Neural cell (in vitro differentiated cells): ENCODE measurements at regions not wholly inside any gene's neighbourhood (a gene's known extent, or its start where the extent isn't known, plus 50 kb on each side); places are given as distances from the start of the nearest gene placed in this dataset.

Experiments
- H2AFZ ChIP-seq: fragments of 200-600, 300-800 bp; sonication (generic), shearing (Covaris generic); 2 replicates; pipeline ENCODE4 v1.6.0; 2014; ENCODE audit warnings: low read depth, mild to moderate bottlenecking, antibody characterized with exemption, low read length, moderate library complexity
- H3F3A ChIP-seq: fragments of 200-600 bp; shearing (Covaris generic); 2 replicates; pipeline ENCODE4 v1.6.1; 2016; ENCODE audit warnings: mild to moderate bottlenecking, moderate library complexity, mixed read lengths, antibody characterized with exemption, low read length; ENCODE audit not compliant: insufficient read depth, poor library complexity, severe bottlenecking
- H3K27ac ChIP-seq: fragments of 200-600, 300-800 bp; sonication (generic), shearing (Covaris generic); 2 replicates; pipeline ENCODE4 v1.5.1; 2014; ENCODE audit warnings: mild to moderate bottlenecking, low read length, moderate library complexity
- H3K27me3 ChIP-seq: fragments of 300-800, 200-600 bp; sonication (generic), shearing (Covaris generic); 2 replicates; pipeline ENCODE4 v1.6.0; 2014; ENCODE audit warnings: mild to moderate bottlenecking, low read depth, low read length, moderate library complexity; ENCODE audit not compliant: insufficient read depth
- H3K36me3 ChIP-seq: fragments of 300-800, 200-600 bp; sonication (generic), shearing (Covaris generic); 2 replicates; pipeline ENCODE4 v1.5.1; 2014; ENCODE audit warnings: mild to moderate bottlenecking, antibody characterized with exemption, low read length, moderate library complexity; ENCODE audit not compliant: insufficient read depth
- H3K4me2 ChIP-seq: fragments of 300-800, 200-600 bp; sonication (generic), shearing (Covaris generic); 2 replicates; pipeline ENCODE4 v1.6.0; 2014; ENCODE audit warnings: mild to moderate bottlenecking, low read length
- H3K4me3 ChIP-seq: fragments of 300-800, 200-600 bp; sonication (generic), shearing (Covaris generic); 2 replicates; pipeline ENCODE4 v1.5.1; 2014; ENCODE audit warnings: mild to moderate bottlenecking, low read length, moderate library complexity
- H3K79me2 ChIP-seq: fragments of 200-600 bp; shearing (Covaris generic); replicated peaks from 2 replicates; pipeline ENCODE4 v1.6.0; 2014; ENCODE audit warnings: mild to moderate bottlenecking, low read length, moderate library complexity; ENCODE audit not compliant: insufficient read depth
- H3K9ac ChIP-seq: fragments of 300-800, 200-600 bp; sonication (generic), shearing (Covaris generic); 2 replicates; pipeline ENCODE4 v1.6.1; 2016; ENCODE audit warnings: mild to moderate bottlenecking, low read length, mixed read lengths
- H3K9me2 ChIP-seq: fragments of 200-600 bp; shearing (Covaris generic); 2 replicates; pipeline ENCODE4 v1.6.1; 2016; ENCODE audit warnings: mild to moderate bottlenecking, low read length, mixed read lengths; ENCODE audit not compliant: insufficient read depth
- H3K9me3 ChIP-seq: fragments of 200-600, 300-800 bp; sonication (generic), shearing (Covaris generic); 2 replicates; pipeline ENCODE4 v1.6.1; 2016; ENCODE audit warnings: mild to moderate bottlenecking, mixed run types, low read length, moderate library complexity, mixed read lengths
- H4K20me1 ChIP-seq: fragments of 200-600 bp; shearing (Covaris generic); 2 replicates; pipeline ENCODE4 v1.6.1; 2016; ENCODE audit warnings: mild to moderate bottlenecking, mixed run types; ENCODE audit not compliant: insufficient read depth
- EP300 ChIP-seq: fragments of 450-650 bp; conservative IDR thresholded peaks from 2 replicates; pipeline ENCODE4 v1.6.1; 2014; ENCODE audit warnings: antibody characterized with exemption, mild to moderate bottlenecking, moderate library complexity; ENCODE audit not compliant: poor library complexity, severe bottlenecking
- EZH2 ChIP-seq: fragments of 200-600, 300-800 bp; shearing (Covaris generic), sonication (generic); IDR thresholded peaks from 2 replicates; pipeline ENCODE4 v1.6.1; 2014; ENCODE audit warnings: antibody characterized with exemption, low read length, borderline replicate concordance, mild to moderate bottlenecking; ENCODE audit not compliant: insufficient read depth, poor library complexity, severe bottlenecking
- MXI1 ChIP-seq: fragments of 450-650 bp; conservative IDR thresholded peaks from 2 replicates; pipeline ENCODE4 v1.6.1; 2014; ENCODE audit warnings: antibody characterized with exemption, mild to moderate bottlenecking; ENCODE audit not compliant: poor library complexity, severe bottlenecking
- POLR2AphosphoS5 ChIP-seq: IDR thresholded peaks from 2 replicates; pipeline ENCODE4 v1.6.1; 2012
- RAD21 ChIP-seq: fragments of 450-650 bp; conservative IDR thresholded peaks from 2 replicates; pipeline ENCODE4 v1.6.1; 2014; ENCODE audit warnings: antibody characterized with exemption, mild to moderate bottlenecking, moderate library complexity
- SMC3 ChIP-seq: fragments of 450-650 bp; conservative IDR thresholded peaks from 2 replicates; pipeline ENCODE4 v1.6.1; 2014; ENCODE audit warnings: antibody characterized with exemption, mild to moderate bottlenecking, moderate library complexity; ENCODE audit not compliant: poor library complexity
- TAF1 ChIP-seq: IDR thresholded peaks from 2 replicates; pipeline ENCODE4 v1.6.1; 2012; ENCODE audit warnings: low read depth
- TF ChIP-seq, protein P1 (sequence below): IDR thresholded peaks from 2 replicates; pipeline ENCODE4 v1.6.1; 2012; ENCODE audit warnings: borderline replicate concordance
- TF ChIP-seq, protein P2 (sequence below): fragments of 450-650 bp; IDR thresholded peaks from 2 replicates; pipeline ENCODE4 v1.5.1; 2014; ENCODE audit warnings: antibody characterized with exemption, mild to moderate bottlenecking, moderate library complexity; ENCODE audit not compliant: poor library complexity, severe bottlenecking

DNA sequence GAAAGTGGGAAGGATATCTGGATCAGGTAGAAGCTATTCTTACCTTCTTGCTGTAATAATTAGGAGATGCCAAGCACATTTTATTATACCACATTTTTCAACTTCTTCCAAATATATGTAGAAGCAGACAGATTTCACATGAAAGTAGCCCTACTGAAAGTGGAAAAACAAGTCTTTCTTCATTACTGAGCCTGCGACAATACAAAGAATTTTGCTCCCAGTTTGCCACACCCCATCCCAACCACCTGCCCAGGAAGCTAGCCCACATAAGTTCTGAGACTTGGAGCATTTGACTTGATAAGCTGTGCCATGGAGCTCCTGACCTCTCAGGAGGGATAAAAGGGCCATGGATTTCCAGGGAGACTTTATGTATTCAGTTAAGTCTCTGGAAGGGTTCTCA lies 249.1 kb upstream of the ADCY2 start:
- Histone ChIP-seq H3K27ac (no peak overlapping the region), H3K27me3 (no peaks in the 10 kb centered on the region), H4K20me1 (no peaks in the 10 kb centered on the region), H2AFZ (no peak overlapping the region), H3K36me3 (no peaks in the 10 kb centered on the region), H3K4me2 (no peak overlapping the region), H3K4me3 (no peak overlapping the region), H3K9me2 (no peaks in the 10 kb centered on the region), H3K9ac (no peak overlapping the region), H3K9me3 (no peaks in the 10 kb centered on the region), H3K79me2 (no peaks in the 10 kb centered on the region), H3F3A (no peaks in the 10 kb centered on the region)
- TF ChIP-seq MXI1 (no peak), EZH2 (no peak)

DNA sequence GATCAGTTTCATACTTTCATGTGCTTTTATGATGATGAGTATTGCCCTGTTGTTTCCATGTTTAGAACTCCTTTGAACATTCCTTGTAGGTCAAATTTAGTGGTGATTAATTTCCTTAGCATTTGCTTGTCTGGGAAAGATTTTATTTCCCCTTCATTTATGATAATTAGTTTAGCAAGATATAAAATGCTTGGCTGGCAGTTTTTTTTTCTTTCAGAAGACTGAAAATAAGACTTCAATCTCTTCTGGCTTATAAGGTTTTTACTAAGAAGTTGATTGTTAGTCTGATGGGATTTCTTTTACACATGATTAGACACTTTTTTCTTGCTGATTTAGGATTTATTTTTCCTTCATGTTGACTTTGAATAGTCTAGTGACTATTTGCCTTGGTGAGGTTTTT lies 238.9 kb upstream of the ADCY2 start:
- Histone ChIP-seq H3K4me3 (no peak overlapping the region), H3K4me2 (no peak overlapping the region), H2AFZ (no peak overlapping the region), H3K27ac (no peak overlapping the region), H3K36me3 (no peaks in the 10 kb centered on the region), H3K9me2 (no peaks in the 10 kb centered on the region), H3K79me2 (no peaks in the 10 kb centered on the region), H3K27me3 (no peaks in the 10 kb centered on the region), H3K9me3 (peaks cover 5% of the 10 kb centered on the region), H3K9ac (no peak overlapping the region), H3F3A (no peaks in the 10 kb centered on the region), H4K20me1 (no peaks in the 10 kb centered on the region)
- no peak for TF ChIP-seq TAF1
- no peak for TF ChIP-seq RAD21
- TF ChIP-seq EP300 = no peak
- TF ChIP-seq EZH2 = no peak
- TF ChIP-seq, protein P1, sequence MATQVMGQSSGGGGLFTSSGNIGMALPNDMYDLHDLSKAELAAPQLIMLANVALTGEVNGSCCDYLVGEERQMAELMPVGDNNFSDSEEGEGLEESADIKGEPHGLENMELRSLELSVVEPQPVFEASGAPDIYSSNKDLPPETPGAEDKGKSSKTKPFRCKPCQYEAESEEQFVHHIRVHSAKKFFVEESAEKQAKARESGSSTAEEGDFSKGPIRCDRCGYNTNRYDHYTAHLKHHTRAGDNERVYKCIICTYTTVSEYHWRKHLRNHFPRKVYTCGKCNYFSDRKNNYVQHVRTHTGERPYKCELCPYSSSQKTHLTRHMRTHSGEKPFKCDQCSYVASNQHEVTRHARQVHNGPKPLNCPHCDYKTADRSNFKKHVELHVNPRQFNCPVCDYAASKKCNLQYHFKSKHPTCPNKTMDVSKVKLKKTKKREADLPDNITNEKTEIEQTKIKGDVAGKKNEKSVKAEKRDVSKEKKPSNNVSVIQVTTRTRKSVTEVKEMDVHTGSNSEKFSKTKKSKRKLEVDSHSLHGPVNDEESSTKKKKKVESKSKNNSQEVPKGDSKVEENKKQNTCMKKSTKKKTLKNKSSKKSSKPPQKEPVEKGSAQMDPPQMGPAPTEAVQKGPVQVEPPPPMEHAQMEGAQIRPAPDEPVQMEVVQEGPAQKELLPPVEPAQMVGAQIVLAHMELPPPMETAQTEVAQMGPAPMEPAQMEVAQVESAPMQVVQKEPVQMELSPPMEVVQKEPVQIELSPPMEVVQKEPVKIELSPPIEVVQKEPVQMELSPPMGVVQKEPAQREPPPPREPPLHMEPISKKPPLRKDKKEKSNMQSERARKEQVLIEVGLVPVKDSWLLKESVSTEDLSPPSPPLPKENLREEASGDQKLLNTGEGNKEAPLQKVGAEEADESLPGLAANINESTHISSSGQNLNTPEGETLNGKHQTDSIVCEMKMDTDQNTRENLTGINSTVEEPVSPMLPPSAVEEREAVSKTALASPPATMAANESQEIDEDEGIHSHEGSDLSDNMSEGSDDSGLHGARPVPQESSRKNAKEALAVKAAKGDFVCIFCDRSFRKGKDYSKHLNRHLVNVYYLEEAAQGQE = no peak
- no peak for TF ChIP-seq MXI1
- TF ChIP-seq, protein P2, sequence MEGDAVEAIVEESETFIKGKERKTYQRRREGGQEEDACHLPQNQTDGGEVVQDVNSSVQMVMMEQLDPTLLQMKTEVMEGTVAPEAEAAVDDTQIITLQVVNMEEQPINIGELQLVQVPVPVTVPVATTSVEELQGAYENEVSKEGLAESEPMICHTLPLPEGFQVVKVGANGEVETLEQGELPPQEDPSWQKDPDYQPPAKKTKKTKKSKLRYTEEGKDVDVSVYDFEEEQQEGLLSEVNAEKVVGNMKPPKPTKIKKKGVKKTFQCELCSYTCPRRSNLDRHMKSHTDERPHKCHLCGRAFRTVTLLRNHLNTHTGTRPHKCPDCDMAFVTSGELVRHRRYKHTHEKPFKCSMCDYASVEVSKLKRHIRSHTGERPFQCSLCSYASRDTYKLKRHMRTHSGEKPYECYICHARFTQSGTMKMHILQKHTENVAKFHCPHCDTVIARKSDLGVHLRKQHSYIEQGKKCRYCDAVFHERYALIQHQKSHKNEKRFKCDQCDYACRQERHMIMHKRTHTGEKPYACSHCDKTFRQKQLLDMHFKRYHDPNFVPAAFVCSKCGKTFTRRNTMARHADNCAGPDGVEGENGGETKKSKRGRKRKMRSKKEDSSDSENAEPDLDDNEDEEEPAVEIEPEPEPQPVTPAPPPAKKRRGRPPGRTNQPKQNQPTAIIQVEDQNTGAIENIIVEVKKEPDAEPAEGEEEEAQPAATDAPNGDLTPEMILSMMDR = no peak
- no peak for TF ChIP-seq SMC3
- no peak for TF ChIP-seq POLR2AphosphoS5

DNA sequence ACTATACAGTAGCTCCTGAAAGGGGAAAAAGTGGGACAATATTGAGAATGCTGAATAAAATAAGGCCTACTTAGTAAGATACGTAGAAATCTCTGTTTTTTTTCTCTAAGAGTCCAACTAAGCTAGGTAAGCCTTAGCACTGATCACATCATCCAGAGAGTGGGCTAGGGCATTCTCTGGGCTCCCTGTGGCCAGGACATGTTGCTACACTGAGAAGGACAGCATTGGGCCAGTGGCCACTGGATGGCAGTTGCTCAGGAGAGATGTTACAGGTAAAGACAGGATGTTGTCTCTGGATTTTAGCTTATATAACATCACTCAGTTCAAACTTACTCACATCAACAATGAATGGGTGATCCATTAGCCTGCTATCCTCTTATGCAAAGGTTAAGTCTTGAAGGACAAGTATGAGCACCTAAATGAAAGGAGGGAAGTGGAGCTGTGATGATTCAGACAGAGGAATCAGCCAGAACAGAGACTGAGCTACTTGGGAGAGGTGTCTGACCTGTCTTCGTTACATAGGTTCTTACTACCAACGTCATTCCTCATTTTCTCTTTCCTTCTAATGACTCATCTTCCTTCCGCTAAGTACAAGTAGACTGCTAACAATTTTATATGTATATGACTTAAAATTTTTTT lies 226.6 kb upstream of the ADCY2 start:
- Histone ChIP-seq H4K20me1 (no peaks in the 10 kb centered on the region), H3K27ac (no peak overlapping the region), H3K9me2 (no peaks in the 10 kb centered on the region), H3K27me3 (no peaks in the 10 kb centered on the region), H3K79me2 (no peaks in the 10 kb centered on the region), H3K4me2 (no peak overlapping the region), H3K9me3 (no peaks in the 10 kb centered on the region), H2AFZ (no peak overlapping the region), H3K9ac (no peak overlapping the region), H3F3A (no peaks in the 10 kb centered on the region), H3K4me3 (no peak overlapping the region), H3K36me3 (no peaks in the 10 kb centered on the region)
- TF ChIP-seq EP300 = no peak
- TF ChIP-seq, protein P1 = no peak
- TF ChIP-seq, protein P2 = no peak
- no peak for TF ChIP-seq MXI1
- TF ChIP-seq SMC3 = no peak
- TF ChIP-seq EZH2 = no peak
- no peak for TF ChIP-seq TAF1
- TF ChIP-seq POLR2AphosphoS5 = no peak
